EL (cell line): ENCODE measurements at regions not wholly inside any gene's neighbourhood (a gene's known extent, or its start where the extent isn't known, plus 50 kb on each side); places are given as distances from the start of the nearest gene placed in this dataset.

Experiments used
- DNase-seq: peaks from one replicate; pipeline ENCODE4 v3.0.0-alpha.2; 2016

DNA sequence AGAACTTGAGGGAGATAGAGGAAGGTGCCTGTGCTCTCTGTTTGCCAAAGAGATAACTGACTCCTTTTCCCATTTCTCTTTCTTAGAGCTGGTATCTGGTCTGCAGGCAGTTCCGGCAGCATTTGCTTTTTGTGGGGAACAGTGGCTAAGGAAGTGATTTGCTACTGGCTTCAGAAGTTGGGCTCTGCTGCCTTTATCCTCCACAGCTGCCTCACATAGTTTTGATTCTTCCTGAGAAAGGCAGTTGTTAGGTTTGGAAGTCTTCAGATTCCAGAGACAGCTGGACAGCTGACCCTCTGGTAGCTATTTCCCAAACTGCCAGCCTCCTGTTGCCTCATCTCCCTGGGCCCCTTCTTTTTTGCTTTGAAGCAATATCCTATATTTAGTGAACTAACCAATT lies 62.6 kb upstream of the MACF1 start:
- peak; percentile 77 for DNase-seq

DNA sequence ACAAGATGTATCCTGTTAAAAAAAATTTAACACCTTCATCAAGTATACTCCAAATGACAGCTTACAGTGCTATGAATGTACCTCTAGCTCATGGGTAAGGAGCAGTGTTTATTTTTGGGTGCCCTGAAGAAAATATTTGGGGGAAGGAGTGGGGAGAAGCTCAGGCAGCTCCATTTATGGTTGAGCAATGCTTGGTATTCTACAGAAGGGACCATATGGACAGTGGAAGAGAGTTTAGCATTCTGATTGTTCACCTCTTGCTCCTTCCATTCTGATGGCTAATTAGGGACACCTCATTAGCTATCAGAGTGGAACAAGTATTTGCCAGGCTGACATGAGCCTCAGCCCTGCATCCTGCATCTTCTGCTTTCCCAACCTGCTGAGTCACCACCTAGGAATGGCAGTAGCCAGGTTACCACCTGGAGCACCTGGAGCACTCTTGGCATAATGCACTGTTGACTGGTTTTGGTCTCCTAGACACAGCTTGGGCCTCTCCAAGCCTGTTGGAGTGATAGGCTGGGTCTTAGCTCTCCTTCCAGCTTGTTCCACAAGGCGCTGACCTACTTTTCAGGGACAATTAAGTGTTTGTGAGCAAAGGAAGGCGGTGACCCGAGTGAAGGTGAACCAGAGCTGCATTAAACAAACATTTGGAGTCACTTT lies 62.0 kb upstream of the MACF1 start:
- DNase-seq = peak; percentile 32

DNA sequence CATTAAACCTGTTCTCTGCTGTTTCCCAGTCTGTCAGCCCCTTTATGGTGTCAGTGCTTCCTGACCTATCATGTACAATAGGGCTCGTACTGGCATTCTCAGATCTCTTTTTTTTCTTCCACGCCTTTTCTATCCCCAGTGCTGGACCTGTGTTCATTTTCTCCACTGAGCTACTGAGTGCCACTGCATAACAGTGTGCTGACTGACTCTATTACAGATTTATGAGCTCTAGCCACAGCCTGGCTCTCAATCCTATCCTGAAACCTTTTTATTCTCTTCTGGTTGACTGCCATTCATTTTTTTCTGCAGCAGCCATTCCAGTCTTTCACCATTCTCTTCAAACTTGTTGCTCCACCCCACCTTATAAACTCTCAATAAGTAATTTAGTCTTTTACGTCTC lies 59.6 kb upstream of the MACF1 start:
- DNase-seq = no peak

DNA sequence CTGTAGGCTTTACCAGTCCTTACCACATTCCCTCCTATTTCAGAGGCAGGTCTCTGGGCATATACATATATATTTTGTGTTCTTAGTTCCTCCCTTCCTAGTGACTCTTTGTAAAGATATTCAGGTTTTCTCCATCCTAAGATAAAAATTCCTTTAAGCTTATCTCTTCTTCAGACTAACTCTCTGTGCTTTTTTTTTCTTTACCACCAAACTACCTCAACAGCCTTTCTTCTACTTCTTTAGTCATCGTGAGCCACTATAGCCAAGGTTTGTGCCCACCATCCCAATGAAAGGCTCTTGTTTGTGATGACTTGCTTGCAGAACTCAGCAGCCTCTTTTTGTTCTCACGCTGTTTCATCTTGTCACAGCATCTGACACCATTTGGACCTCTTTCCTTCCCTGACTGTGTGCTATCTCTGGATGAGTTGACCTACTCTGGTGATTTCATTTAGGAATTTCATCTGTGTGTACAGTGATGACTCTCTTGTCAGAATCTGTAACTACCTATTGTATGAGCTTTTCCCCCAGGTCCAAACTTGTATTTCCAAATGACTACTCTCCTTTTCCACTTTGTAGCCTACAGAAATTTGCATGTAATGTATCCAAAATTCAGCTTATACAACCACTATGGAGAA lies 59.0 kb upstream of the MACF1 start:
- no peak for DNase-seq

DNA sequence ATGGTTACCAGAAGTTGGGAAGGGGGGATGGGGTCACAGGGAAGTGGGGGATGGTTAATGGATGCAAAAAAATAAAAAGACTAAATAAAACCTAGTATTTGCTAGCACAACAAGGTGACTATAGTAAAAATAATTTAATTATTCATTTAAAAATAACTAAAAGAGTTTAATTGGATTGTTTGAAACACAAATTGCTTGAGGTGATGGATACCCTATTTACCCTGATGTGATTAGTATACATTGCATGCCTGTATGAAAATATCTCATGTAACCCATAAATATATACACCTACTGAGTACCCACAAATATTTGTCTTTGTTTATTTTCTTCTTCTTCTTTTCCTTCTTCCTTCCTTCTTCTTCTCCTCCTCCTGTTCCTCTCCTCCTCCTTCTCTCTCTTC lies 57.8 kb upstream of the MACF1 start:
- no peak for DNase-seq

DNA sequence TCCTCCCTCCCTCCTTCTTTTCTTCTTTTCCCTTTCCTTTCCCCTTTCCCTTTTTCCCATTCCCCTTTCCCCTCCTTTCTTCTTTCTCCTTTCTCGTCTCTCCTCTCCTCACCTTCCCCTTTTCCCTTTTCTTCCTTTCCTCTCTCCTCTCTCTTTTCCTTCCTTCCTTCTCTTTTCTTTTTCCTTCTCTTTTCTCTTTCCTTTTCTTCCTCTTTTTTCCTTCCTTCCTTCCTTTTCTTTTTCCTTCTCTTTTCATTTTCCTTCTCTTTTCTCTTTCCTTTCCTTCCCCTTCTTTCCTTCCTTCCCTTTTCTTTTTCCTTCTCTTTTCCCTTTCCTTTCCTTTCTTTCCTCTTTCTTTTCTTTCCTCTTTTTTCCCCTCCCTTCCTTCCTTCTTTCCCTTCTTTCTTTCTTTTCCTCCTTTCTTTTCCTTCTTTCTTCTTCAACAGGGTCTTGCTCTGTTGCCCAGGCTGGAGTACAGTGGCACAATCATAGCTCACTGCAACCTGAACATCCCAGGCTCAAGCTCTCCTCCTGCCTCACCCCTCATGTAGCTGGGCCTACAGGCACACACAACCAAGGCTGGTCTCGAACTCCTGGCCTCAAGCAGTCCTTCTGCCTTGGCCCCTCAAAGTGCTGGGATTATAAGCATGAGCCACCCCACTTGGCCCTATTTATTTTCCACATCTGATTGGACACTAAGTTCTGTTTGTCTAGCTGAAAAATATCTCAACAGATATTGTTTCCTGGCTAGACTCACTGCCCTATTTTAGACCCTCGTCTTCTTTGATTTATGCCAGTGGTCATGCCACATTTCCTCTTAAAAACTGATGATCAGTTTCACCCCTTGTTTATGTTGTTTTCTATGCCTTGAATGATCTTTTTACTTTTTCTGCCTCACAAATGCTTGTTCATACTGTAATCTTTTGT lies 57.1 kb upstream of the MACF1 start:
- DNase-seq = no peak

DNA sequence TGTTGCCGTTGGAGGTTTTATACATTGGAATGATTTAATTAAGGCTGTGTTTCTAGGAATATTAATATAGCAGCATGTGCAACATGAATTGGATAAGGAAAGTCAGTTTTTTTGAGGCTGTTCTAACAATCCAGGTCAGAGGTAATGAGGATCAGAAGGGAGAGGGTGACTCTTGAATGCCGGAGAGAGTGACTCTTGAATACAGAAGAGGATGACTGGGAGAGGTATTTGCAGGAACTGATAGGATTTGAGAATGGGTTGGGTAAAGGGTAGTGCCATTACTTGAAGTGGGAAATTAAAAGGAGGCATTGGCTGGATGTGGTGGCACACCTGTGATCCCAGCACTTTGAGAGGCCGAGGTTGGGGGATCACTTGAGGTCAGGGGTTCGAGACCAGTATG lies 55.6 kb upstream of the MACF1 start:
- no peak for DNase-seq

DNA sequence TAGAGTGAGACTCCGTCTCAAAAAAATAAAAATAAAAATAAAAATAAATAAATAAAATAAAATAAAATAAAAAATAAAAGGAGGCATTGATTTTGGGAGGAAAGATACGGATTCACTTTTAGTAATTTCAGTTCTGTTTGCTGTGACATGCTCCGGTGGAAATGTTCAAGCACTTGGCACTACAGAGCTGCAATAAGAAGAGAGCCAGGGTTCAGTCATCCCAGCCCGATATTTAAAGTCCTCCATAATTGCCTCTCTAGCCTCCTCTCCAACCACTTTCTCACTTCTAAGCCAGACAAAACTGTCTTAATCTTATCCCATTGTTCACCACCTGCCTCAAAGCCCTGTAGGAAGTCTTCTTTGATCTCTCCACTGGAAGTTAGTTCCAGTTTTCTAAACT lies 55.0 kb upstream of the MACF1 start:
- no peak for DNase-seq

DNA sequence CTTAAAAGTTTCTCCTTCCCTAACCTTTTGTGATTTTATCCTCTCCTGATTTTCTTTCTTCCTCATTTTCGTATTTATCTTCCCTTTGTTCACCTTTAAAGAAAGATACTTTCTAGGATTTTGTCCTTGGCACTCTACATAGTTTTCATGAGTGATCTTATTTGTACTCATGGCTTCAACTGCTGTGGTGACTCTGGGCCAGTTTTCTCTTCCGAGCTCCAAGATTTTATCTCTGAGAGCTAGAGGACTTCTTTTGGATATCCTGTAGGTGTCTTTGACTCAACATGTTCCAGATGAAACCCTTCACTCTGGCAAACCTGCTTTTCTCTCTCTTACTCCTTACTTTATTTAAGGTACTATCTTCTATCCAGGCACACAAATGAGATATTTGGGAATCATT lies 53.7 kb upstream of the MACF1 start:
- DNase-seq = no peak

DNA sequence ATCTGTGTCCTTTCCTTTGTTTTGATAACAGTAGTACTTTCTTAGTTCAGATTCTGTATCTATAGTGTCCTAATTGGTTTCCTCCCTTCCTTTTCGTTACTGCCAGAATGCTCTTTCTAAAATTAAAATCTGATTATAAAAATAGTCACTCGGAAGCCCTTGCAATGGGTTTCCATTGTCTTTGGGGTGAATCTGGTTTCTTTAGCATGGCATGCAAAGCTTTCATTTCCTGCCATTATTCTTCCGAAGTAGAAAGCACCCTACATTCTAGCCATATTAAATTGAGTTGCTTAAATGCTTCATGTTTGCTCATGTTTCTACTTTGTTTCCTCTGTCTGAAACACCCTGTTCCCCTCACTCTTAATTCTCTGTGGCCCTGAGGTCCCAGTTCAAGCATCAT lies 53.2 kb upstream of the MACF1 start:
- DNase-seq = no peak

DNA sequence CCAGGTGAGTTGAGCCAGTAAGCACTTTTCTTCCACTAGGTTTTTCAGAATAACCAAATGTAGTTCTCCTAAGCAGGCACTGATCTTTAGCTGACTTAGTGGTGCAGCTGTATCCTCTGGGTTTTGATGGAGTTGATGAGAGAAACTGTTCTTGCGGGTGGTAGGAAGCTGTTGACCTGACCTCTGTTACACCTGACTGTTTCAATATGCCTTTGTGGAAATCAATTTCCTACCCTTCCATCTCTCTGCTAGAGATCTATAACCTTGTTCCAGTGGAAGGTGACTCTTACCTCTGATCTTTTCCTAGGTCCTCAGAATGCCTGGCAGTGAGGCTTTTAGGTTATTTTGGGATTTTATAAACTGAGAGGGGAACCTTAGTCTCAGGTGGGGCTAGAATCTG lies 51.6 kb upstream of the MACF1 start:
- DNase-seq = no peak

DNA sequence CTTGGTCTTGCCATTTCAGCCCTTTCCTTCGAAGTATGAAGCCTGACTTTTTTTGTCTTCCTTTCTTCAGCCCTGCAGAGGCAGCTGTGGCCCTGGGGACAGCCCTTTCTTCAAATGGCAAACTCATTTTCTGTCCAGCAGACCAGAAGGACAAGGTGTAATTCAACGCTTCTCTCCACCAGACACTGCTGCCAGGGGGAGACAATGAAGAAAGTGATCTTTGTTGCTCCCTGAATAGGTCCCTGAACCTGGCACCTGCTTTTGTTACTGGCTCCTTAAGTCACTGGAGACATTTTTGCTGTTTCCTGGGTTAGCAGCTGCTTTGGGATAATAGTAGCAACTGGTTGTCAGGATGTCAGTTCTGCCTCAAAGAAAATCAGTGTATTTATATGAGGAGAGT lies 50.8 kb upstream of the MACF1 start:
- no peak for DNase-seq

DNA sequence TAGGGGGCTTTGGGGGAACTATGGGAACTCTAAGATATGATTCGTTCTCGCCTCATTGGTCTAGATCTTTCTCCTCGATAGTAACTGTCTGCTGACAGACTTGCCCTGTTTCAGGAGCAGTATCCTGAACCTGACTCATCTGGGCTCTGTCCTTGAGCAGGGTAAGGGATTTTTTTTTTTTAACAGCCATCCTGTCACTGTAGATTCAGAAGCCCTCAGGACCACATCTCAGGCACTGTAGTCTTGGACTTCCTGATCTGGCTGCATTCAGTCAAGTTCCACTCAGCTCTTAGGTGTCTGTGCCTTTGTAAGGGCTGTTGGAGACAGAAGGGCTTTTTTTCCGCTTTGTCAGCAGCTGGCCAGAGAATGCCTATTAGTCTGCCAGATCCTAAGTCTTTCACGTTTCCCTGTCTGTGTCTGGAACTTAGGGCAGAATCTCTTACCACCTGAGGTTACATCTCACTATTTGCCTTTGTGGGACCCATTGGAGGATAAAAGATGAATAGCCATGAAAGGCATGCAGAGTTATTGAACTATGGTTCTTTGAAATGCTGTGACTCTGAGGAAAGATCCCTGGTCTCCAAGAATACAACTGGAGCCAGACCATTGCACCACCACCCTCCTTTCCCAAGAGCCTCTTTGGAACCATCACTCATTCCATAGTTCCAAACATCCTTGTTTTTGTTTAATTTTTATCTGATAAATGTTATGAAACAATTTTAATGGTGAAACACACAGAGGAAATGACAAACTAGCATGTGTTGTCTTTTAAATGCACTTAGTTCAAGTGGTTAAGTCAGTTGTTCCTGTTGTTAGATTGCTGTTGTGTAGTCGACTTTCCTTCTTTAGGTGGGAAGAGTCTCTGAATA lies 49.7 kb upstream of the MACF1 start:
- DNase-seq = peak; percentile 75
